ENCODE measurements at regions not wholly inside any gene's neighbourhood (a gene's known extent, or its start where the extent isn't known, plus 50 kb on each side); places are given as distances from the start of the nearest gene placed in this dataset.
"Not testable (repeated sequence)": the region's sequence is repeated elsewhere in the genome, so short reads cannot be mapped to it uniquely, and the experiment has no call there.

DNA sequence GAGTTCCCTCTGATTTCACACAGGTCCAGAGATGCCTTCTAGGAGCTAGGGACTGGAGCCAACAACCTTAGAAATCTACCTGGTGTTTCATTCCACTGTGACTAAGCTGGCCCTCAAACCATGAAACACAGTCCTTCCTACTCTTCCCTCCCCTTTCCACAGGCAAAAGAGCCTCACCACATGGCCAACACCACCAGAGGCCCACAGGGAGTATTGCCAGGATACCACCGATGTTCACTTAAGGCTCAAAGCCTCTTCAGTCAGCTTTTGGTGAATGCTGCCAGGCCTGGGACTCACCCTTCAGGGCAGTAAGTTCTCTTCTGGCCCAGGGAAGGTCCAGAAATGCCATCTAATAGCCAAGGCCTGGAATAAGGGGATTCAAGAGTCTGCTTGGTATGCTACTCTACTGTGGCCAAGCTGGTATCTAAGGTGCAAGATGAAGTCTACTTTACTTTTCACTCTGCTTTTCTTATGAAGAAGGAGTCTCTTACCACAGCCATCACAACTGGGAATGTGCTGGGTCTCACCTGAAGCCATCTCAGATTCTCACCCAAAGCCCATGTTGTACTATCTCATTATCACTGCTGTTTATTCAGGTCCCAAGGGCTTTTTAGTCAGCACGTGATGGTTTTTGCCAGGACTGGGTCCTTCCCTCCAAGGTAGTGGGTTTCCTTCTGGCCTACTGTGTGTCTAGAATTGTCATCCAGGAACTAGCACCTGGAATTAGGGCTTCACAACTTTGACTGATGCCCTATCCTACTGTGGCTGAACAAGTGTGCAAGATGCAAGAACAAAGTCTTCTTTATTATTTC is 1018.4 kb downstream of the TAF11L14 start:
- TF ChIP-seq, protein P1, sequence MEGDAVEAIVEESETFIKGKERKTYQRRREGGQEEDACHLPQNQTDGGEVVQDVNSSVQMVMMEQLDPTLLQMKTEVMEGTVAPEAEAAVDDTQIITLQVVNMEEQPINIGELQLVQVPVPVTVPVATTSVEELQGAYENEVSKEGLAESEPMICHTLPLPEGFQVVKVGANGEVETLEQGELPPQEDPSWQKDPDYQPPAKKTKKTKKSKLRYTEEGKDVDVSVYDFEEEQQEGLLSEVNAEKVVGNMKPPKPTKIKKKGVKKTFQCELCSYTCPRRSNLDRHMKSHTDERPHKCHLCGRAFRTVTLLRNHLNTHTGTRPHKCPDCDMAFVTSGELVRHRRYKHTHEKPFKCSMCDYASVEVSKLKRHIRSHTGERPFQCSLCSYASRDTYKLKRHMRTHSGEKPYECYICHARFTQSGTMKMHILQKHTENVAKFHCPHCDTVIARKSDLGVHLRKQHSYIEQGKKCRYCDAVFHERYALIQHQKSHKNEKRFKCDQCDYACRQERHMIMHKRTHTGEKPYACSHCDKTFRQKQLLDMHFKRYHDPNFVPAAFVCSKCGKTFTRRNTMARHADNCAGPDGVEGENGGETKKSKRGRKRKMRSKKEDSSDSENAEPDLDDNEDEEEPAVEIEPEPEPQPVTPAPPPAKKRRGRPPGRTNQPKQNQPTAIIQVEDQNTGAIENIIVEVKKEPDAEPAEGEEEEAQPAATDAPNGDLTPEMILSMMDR (IDR thresholded peaks at IDR 0.05; ENCODE audit: borderline replicate concordance, insufficient read depth, low read depth, low read length), result no peak
- no peak overlapping the region for H3K4me3 ChIP-seq (ENCODE audit: low read depth, low read length)

DNA sequence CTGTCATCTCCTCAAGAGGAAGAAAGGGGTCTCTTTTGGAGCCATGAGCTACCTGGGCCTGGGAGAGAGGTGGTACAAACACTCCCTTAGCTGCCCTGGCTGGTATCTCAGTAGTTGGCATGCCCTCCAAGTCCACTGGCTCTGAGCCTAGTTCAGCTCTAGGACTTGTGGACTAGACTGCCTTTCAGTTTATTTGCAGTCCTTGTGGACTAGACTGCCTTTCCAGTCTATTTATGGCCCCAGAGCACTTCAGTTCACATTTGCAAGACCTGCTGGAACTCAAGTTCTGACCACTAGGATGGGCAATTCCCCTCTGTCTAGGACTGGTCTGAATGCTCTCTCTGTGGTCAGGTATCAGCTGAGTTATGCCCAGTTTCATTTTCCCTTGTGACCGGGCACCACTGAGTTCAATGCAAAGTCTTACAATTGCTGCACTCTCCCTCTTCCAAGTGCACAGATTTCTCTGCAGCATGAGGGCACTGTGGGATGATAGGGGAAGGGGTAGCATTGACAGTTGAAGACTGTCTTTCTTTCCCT is 1019.0 kb downstream of the TAF11L14 start:
- TF ChIP-seq, protein P1 (IDR thresholded peaks at IDR 0.05; ENCODE audit: borderline replicate concordance, insufficient read depth, low read depth, low read length), result no peak
- no peak overlapping the region for H3K4me3 ChIP-seq (ENCODE audit: low read depth, low read length)

DNA sequence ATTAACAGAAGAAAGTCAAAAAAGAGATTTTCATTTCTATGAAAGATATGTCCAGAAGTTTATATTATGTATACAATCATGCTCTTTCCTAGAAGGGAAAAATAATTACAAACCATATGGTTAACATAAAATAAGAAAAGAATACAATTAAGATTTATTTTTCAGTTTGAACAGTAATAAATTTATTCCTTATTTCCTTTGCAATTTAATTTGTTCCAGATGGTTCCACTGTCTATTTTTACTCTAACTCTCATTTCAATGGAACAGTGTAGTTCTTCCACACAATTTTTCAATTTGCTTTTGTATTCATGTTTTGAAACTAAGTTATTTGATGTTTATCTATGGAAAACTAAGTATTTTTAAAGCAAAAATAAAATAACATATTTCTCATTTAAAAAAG is 1026.3 kb downstream of the TAF11L14 start:
- TF ChIP-seq, protein P1 (IDR thresholded peaks at IDR 0.05; ENCODE audit: borderline replicate concordance, insufficient read depth, low read depth, low read length), result no peak
- H3K4me3 ChIP-seq (ENCODE audit: low read depth, low read length), result no peak overlapping the region

DNA sequence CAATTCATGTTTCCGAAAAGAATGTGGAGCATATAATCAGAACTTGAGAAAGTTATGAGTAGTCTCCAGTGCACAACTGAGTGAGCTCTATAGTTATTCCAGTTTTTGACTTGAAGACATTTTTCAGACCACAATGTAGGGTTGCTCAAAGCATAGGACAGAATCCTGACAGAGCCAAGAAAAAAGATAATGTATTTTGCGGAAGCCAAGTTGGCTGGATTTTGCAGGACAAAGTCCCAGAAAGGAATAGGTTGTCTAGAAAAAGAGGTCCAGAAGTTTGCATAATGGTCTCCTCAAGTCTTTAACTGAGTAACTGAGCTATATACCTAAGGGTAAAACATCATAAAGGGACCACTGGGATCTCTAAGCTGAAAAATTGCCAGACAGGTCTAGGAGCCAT is 1028.0 kb downstream of the TAF11L14 start:
- TF ChIP-seq, protein P1 (IDR thresholded peaks at IDR 0.05; ENCODE audit: borderline replicate concordance, insufficient read depth, low read depth, low read length), result no peak
- H3K4me3 ChIP-seq (ENCODE audit: low read depth, low read length), result no peak overlapping the region

DNA sequence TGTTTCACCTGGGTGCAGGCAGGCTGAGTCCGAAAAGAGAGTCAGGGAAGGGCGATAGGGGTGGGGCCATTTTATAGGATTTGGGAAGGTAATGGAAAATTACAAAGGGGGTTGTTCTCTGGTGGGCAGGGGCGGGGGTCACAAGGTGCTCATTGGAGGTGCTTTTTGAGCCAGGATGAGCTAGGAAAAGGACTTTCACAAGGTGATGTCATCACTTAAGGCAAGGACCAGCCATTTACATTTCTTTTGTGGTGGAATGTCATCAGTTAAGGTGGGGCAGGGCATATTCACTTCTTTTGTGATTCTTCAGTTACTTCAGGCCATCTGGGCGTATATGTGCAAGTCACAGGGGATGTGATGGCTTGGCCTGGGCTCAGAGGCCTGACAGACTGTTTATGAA is 1040.0 kb downstream of the TAF11L14 start:
- not testable (repeated sequence) for H3K4me3 ChIP-seq (ENCODE audit: low read depth, low read length)

DNA sequence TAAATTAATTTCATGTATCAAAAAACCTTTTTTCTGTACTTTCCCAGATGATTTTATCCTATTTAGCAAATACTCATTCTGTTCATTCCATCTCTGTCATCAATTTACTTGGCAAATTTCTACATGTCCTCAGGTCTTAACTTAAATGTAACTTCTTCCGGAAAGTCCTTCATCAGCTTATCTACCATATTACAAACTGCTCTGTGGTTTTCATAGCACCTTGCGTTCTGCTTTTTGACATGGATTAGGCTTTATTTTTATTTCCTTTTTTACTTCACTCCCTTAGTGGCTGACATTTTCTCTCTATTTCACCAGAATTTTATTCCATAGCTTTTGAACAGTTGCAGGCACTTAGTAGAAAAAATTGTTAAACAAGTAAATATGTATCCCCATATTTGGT is 1040.8 kb downstream of the TAF11L14 start:
- TF ChIP-seq, protein P1 (IDR thresholded peaks at IDR 0.05; ENCODE audit: borderline replicate concordance, insufficient read depth, low read depth, low read length), result no peak
- no peak overlapping the region for H3K4me3 ChIP-seq (ENCODE audit: low read depth, low read length)

DNA sequence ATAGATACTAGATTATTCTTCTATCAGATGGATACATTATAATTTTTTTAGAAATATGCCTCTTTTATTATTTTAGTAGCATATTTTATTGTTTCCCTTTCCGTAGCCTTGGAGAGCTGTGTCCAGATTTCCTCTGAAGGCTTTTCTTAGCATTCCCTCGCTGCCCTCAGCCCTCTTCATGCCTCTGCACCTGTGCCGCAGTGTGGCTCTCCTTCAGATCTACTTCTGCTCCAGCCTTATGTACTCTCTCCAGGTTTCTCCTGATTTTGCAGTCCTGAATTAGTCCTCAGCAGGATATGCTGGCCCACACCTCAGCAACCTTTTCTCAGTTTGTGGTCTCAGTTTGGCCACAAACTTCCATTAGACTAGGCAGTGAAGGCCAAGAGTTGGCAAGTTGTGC is 1052.0 kb downstream of the TAF11L14 start:
- no peak overlapping the region for H3K4me3 ChIP-seq (ENCODE audit: low read depth, low read length)
- TF ChIP-seq, protein P1 (IDR thresholded peaks at IDR 0.05; ENCODE audit: borderline replicate concordance, insufficient read depth, low read depth, low read length), result no peak

Data from GM12875 (cell line).